ENCODE measurements at regions not wholly inside any gene's neighbourhood (a gene's known extent, or its start where the extent isn't known, plus 50 kb on each side); places are given as distances from the start of the nearest gene placed in this dataset.
"Not testable (repeated sequence)": the region's sequence is repeated elsewhere in the genome, so short reads cannot be mapped to it uniquely, and the experiment has no call there.

DNA sequence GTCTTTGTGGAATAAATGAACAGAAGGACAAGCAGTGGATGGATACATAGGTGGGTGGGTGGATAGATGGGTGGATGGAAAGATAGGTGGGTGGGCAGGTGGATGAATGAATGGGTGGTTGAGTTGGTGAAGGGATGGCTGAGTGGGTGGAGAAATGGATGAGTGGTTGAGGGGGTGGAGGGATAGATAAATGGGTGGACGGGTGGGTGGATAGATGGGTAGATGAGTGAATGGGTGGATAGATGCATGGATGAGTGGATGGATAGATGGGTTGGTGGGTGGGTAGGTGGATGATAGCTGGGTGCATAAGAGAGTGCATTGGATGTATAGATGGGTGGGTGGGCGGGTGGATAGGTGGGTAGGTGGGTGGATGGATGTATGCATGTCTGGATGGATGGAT lies 63.5 kb downstream of the UNC93B1 start:
- not testable (repeated sequence) for ATAC-seq

- not testable (repeated sequence) for ATAC-seq
These were observed 64.9 kb downstream of the UNC93B1 start for GRCh38 chr11:67938964-67939363.

DNA sequence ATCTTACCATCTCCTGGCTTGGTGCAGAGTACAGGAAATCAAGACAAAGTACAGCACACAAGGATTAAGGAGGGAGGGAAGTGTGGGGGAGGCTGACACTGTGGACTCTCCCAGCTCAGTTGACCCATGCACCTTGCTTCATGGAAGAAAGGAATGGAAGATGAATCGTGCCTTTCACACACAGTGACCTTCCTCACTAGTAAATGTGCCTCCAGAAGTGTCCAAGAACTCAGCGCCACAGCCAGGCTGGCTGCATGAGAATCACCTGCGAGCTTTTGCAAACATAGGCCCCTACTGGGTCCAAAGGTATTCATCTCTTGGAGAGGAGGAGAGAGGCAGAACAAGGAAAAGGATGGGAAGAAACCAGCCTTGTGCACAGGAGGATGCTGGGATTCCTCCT lies 65.5 kb downstream of the UNC93B1 start:
- not testable (repeated sequence) for ATAC-seq

DNA sequence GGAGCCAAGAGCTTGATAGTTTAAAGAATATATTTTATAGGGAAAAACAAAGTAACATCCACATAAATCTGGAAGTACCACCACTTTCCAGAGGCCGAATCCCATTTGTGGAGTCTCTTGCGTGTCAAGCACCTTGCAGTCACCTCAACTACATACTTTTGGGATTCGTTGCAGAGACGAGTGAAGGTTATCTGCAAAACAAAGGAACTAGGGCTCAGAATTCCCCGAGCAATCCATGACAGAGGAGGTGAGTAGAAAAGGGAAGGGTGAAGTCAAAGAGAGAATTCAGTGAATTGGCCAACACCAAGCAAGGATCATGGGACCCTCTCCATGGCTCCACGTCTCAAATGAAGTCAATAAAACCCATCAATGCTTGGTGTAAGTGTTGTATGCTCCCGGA lies 80.3 kb downstream of the UNC93B1 start:
- ATAC-seq: not testable (repeated sequence)

- ATAC-seq: not testable (repeated sequence)
These were observed 83.4 kb downstream of the UNC93B1 start for GRCh38 chr11:67920546-67920945.

DNA sequence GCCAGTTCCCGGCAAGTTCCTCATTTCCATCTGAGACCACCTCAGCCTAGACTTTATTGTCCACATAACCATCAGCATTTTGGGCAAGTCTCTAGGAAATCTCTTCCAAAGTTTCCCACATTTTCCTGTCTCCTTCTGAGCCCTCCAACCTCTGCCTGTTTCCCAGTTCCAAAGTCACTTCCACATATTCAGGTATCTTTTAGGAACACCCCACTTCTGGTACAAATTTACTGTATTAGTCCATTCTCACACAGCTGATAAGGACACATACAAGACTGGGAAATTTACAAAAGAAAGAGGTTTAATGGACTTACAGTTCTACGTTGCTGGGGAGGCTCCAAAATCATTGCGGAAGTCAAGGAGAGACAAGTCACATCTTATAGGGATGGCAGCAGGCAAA lies 91.7 kb downstream of the UNC93B1 start:
- ATAC-seq: not testable (repeated sequence)

DNA sequence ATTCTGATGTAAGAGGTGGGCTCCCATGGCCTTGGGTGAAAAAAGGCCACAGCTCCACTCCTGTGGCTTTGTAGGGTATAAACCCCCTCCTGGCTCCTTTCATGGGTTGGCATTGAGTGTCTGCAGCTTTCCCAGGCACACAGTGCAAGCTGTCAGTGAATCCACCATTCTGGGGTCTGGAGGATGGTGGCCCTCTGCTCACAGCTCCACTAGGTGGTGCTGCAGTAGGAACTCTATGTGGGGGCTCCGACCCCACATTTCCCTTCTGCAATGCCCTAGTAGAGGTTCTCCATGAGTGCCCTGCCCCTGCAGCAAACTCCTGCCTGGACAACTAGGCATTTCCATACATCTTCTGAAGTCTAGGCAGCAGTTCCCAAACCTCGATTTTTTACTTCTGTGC lies 92.7 kb downstream of the UNC93B1 start:
- ATAC-seq: not testable (repeated sequence)

DNA sequence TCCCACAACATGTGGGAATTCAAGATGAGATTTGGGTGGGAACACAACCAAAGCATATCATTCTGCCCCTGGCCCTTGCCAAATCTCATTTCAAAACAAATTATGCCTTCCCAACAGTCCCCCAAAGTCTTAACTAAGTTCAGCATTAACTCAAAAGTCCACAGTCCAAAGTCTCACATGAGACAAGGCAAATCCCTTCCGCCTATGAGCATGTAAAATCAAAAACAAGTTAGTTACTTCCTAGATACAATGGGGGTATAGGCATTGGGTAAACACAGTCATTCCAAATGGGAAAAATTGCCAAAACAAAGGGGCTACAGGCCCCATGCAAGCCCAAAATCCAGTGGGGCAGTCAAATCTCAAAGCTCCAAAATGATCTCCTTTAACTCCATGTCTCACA lies 93.1 kb downstream of the UNC93B1 start:
- ATAC-seq: not testable (repeated sequence)

DNA sequence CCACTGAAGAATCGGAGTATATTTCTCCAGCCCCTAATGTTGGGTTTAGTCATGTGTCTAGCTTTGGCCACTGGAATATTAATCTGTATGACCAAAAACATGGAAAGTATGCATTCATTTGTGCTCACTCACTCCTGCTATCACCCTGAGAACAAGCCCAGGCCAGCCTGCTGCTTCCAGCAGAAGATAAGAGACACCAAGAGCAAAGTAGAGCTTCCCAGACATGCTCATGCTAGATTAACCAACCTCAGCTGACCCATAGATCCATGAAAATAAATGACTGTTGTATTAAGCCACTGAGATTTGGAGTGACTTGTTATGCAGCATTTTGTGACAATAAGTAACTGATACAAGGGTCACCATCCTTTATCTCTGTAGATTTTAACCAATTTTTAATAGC lies 96.9 kb downstream of the UNC93B1 start:
- not testable (repeated sequence) for ATAC-seq

DNA sequence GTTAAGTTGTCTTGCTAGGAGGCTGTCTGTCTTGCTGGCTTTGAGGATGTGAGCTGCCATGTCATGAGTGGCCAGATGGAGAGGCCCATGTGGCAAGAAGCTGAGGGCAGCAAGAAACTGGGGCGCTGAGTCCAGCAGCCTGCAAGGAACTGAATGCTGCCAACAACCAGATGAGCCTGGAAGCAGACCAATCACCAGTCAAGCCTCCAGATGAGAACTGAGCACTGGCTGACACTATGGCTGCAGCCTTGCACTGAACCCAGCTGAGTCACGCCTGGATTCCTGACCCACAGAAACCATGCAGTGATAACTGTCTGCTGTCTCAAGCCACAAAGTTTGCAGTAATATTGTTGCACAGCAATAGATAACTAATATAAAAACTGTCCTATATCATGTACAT lies 104.4 kb downstream of the UNC93B1 start:
- not testable (repeated sequence) for ATAC-seq

GRCh38 chr11:67893487-67893886 lies 110.4 kb downstream of the UNC93B1 start:
- ATAC-seq: not testable (repeated sequence)

DNA sequence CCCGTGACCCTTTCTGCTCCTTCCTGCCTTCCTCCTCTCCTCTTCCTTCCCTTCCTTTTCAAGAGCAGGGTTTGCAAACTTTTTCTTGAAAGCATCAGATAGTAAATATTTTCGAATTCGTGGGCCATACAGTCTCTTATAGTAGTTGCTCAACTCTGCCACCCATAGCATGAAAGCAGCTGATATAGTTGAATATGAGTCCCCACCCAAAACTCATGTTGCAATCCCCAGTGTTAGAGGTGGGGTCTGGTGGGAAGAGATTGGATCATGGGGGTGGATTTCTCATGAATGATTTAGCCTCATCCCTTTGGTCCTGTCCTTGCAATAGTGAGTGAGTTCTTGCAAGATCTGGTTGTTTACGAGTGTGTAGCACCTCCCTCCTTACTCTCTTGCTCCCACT lies 114.3 kb downstream of the UNC93B1 start:
- not testable (repeated sequence) for ATAC-seq

DNA sequence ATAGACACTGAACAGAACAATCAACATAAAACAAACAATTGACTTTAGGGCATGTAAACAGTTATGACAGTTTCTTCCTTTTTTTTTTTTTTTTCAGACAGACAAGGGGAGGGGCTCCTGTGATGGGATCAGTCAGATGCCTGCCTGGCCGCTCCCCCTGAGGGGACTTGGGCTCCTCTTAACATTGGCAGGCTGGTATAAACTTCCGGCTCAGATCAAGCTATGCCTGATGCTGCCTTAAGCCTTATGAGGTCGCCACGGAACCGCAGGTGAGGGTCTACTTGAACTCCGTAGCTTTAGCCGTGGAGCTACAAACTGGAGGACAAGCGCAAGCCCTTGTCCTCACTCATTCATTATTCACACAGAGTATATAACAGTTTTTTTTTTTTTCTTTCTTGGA lies 115.8 kb downstream of the UNC93B1 start:
- not testable (repeated sequence) for ATAC-seq

DNA sequence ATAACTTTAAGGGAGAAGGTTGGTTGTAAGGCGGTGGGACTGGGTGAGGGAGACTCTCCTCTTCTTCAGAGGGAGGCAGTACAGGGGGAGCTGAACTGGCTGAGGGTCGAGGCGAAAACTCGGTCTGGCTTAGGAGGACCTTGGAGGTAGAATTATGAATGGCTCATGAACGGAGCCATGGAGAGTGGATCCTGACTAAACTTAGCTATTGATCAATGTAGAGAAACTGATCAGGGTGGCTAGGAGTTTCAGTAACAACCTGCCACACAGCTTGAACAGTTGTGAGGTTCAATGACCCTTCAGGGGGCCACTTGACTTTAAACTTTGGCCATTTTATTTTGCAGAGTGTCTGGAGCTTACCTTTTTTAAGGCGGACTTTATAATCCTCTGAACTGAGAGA lies 117.2 kb downstream of the UNC93B1 start:
- not testable (repeated sequence) for ATAC-seq

- not testable (repeated sequence) for ATAC-seq
These were observed 117.7 kb downstream of the UNC93B1 start for GRCh38 chr11:67886207-67886606.

- not testable (repeated sequence) for ATAC-seq
These were observed 118.3 kb downstream of the UNC93B1 start for GRCh38 chr11:67885574-67885973.

GRCh38 chr11:67884761-67885558 lies 118.9 kb downstream of the UNC93B1 start:
- not testable (repeated sequence) for ATAC-seq

- ATAC-seq: not testable (repeated sequence)
These were observed 119.7 kb downstream of the UNC93B1 start for GRCh38 chr11:67884073-67884757.

- not testable (repeated sequence) for ATAC-seq
These were observed 121.6 kb downstream of the UNC93B1 start for GRCh38 chr11:67882304-67882703.

- not testable (repeated sequence) for ATAC-seq
These were observed 122.1 kb downstream of the UNC93B1 start for GRCh38 chr11:67881836-67882235.

- ATAC-seq: not testable (repeated sequence)
These were observed 123.2 kb downstream of the UNC93B1 start for GRCh38 chr11:67880594-67881196.

GRCh38 chr11:67878666-67879065 lies 125.2 kb downstream of the UNC93B1 start:
- not testable (repeated sequence) for ATAC-seq

DNA sequence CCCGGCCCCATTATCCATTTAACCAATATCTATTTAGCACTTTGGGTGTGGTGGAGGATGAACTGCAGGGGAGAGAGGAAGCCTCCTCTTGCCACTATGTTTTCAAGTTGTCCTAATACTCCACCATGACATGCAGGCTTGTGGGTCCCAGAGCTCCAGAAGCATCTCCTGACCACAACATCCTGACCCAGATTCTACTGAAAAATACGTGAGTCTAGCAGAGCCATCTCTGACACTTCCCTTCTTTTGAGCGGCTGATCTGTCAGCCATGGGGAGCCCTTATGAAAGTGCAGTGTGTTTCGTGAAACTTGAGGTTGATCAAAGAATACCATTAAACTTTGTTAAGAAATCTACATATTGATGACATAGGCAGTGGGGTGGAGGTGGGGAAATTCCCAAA lies 126.6 kb downstream of the UNC93B1 start:
- not testable (repeated sequence) for ATAC-seq

Data from esophagus mucosa (tissue), 1 donor.